HepG2 (cell line): ENCODE measurements at regions not wholly inside any gene's neighbourhood (a gene's known extent, or its start where the extent isn't known, plus 50 kb on each side); places are given as distances from the start of the nearest gene placed in this dataset.

Source experiments
- AGO2 ChIP-seq: fragments of 200-400 bp; formaldehyde crosslinking; optimal IDR thresholded peaks from 2 replicates; pipeline ENCODE3; 2017; ENCODE audit warnings: mild to moderate bottlenecking, low read depth, low read length, moderate library complexity
- ATF7-NPFF ChIP-seq: sonication (generic); formaldehyde crosslinking; IDR thresholded peaks from 2 replicates; pipeline ENCODE4 v1.8.1; 2023; ENCODE audit warnings: mild to moderate bottlenecking, low read depth, missing genetic modification reagents, moderate library complexity
- ELF1 ChIP-seq: sonication (generic); formaldehyde crosslinking; IDR thresholded peaks from 2 replicates; pipeline ENCODE4 v1.4.0; 2020; ENCODE audit warnings: missing genetic modification reagents
- POLR2AphosphoS5 ChIP-seq: IDR thresholded peaks from 2 replicates; pipeline ENCODE4 v1.6.1; 2012; ENCODE audit warnings: low read depth, low read length
- PRMT3 ChIP-seq: sonication (generic); formaldehyde crosslinking; IDR thresholded peaks from 2 replicates; pipeline ENCODE4 v1.8.1; 2022; ENCODE audit warnings: low read depth, mild to moderate bottlenecking, moderate library complexity, missing genetic modification reagents, borderline replicate concordance
- SRF ChIP-seq: IDR thresholded peaks from 2 replicates; pipeline ENCODE4 v1.6.1; 2011; ENCODE audit warnings: mild to moderate bottlenecking, low read depth, low read length, moderate library complexity
- ZNF354B ChIP-seq: sonication (generic); formaldehyde crosslinking; IDR thresholded peaks from 2 replicates; pipeline ENCODE4 v1.8.0; 2022; ENCODE audit warnings: mild to moderate bottlenecking, missing genetic modification reagents
- ZNF501 ChIP-seq: sonication (generic); formaldehyde crosslinking; IDR thresholded peaks from 2 replicates; pipeline ENCODE4 v1.5.1; 2020; ENCODE audit warnings: mild to moderate bottlenecking, moderate library complexity, missing genetic modification reagents
- ZNF646 ChIP-seq: sonication (generic); formaldehyde crosslinking; IDR thresholded peaks from 2 replicates; pipeline ENCODE4 v1.9.0; 2021; ENCODE audit warnings: mild to moderate bottlenecking, missing genetic modification reagents
- ZNF768 ChIP-seq: sonication (generic); formaldehyde crosslinking; IDR thresholded peaks from 2 replicates; pipeline ENCODE4 v1.4.0; 2020; ENCODE audit warnings: missing genetic modification reagents
- ZNF878 ChIP-seq: sonication (generic); formaldehyde crosslinking; IDR thresholded peaks from 2 replicates; pipeline ENCODE4 v1.8.1; 2023; ENCODE audit warnings: mild to moderate bottlenecking, missing genetic modification reagents, moderate library complexity
- TF ChIP-seq, protein P1 (sequence below): sonication (generic); formaldehyde crosslinking; IDR thresholded peaks from 2 replicates; pipeline ENCODE4 v1.4.0; 2020; ENCODE audit warnings: missing genetic modification reagents
- TF ChIP-seq, protein P2 (sequence below): IDR thresholded peaks from 2 replicates; pipeline ENCODE4 v1.6.1; 2012; ENCODE audit warnings: low read length, improper control_type of control experiment

- TF ChIP-seq, protein P1, sequence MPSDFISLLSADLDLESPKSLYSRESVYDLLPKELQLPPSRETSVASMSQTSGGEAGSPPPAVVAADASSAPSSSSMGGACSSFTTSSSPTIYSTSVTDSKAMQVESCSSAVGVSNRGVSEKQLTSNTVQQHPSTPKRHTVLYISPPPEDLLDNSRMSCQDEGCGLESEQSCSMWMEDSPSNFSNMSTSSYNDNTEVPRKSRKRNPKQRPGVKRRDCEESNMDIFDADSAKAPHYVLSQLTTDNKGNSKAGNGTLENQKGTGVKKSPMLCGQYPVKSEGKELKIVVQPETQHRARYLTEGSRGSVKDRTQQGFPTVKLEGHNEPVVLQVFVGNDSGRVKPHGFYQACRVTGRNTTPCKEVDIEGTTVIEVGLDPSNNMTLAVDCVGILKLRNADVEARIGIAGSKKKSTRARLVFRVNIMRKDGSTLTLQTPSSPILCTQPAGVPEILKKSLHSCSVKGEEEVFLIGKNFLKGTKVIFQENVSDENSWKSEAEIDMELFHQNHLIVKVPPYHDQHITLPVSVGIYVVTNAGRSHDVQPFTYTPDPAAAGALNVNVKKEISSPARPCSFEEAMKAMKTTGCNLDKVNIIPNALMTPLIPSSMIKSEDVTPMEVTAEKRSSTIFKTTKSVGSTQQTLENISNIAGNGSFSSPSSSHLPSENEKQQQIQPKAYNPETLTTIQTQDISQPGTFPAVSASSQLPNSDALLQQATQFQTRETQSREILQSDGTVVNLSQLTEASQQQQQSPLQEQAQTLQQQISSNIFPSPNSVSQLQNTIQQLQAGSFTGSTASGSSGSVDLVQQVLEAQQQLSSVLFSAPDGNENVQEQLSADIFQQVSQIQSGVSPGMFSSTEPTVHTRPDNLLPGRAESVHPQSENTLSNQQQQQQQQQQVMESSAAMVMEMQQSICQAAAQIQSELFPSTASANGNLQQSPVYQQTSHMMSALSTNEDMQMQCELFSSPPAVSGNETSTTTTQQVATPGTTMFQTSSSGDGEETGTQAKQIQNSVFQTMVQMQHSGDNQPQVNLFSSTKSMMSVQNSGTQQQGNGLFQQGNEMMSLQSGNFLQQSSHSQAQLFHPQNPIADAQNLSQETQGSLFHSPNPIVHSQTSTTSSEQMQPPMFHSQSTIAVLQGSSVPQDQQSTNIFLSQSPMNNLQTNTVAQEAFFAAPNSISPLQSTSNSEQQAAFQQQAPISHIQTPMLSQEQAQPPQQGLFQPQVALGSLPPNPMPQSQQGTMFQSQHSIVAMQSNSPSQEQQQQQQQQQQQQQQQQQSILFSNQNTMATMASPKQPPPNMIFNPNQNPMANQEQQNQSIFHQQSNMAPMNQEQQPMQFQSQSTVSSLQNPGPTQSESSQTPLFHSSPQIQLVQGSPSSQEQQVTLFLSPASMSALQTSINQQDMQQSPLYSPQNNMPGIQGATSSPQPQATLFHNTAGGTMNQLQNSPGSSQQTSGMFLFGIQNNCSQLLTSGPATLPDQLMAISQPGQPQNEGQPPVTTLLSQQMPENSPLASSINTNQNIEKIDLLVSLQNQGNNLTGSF (CRISPR knock-in tag) = no peak
- no peak for TF ChIP-seq ZNF878 (CRISPR knock-in tag)
- no peak for TF ChIP-seq ELF1 (CRISPR knock-in tag)
- TF ChIP-seq ZNF354B (CRISPR knock-in tag) = no peak
- no peak for TF ChIP-seq SRF
- TF ChIP-seq, protein P2, sequence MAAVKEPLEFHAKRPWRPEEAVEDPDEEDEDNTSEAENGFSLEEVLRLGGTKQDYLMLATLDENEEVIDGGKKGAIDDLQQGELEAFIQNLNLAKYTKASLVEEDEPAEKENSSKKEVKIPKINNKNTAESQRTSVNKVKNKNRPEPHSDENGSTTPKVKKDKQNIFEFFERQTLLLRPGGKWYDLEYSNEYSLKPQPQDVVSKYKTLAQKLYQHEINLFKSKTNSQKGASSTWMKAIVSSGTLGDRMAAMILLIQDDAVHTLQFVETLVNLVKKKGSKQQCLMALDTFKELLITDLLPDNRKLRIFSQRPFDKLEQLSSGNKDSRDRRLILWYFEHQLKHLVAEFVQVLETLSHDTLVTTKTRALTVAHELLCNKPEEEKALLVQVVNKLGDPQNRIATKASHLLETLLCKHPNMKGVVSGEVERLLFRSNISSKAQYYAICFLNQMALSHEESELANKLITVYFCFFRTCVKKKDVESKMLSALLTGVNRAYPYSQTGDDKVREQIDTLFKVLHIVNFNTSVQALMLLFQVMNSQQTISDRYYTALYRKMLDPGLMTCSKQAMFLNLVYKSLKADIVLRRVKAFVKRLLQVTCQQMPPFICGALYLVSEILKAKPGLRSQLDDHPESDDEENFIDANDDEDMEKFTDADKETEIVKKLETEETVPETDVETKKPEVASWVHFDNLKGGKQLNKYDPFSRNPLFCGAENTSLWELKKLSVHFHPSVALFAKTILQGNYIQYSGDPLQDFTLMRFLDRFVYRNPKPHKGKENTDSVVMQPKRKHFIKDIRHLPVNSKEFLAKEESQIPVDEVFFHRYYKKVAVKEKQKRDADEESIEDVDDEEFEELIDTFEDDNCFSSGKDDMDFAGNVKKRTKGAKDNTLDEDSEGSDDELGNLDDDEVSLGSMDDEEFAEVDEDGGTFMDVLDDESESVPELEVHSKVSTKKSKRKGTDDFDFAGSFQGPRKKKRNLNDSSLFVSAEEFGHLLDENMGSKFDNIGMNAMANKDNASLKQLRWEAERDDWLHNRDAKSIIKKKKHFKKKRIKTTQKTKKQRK = no peak
- no peak for TF ChIP-seq POLR2AphosphoS5
- 0 out of 2 replicates have a peak, but pooled peaks have one; percentile 48 for TF ChIP-seq ZNF501 (CRISPR knock-in tag)
- no peak for TF ChIP-seq AGO2
- TF ChIP-seq ZNF768 (CRISPR knock-in tag) = peak; percentile 33; the same call in 1 of the 2 replicates
- TF ChIP-seq ATF7-NPFF (CRISPR knock-in tag) = no peak
- TF ChIP-seq ZNF646 (CRISPR knock-in tag) = no peak
- no peak for TF ChIP-seq PRMT3 (CRISPR knock-in tag)
Measured at GRCh38 chr9:119556129-119556875, 187.1 kb upstream of the BRINP1 start (continued).
